H1 (cell line): ENCODE measurements at regions not wholly inside any gene's neighbourhood (a gene's known extent, or its start where the extent isn't known, plus 50 kb on each side); places are given as distances from the start of the nearest gene placed in this dataset.

Source experiments
- CTCF ChIA-PET: fragments of 300-600 bp; sonication (Branson Sonifier 250); formaldehyde crosslinking; loops from one replicate; lab custom pipeline; 2021; ENCODE audit not compliant: partially characterized antibody; lab: Charles Lee
- POLR2A ChIA-PET: fragments of 300-600 bp; sonication (Branson Sonifier 250); formaldehyde crosslinking; loops from one replicate; lab custom pipeline; 2021; ENCODE audit warnings: inconsistent platforms; ENCODE audit not compliant: partially characterized antibody; lab: Charles Lee
- DNase-seq, 2 experiments: peaks; one replicate each; pipeline versions ENCODE4 v3.0.0 to v3.0.0-alpha.2; 2010 to 2022; ENCODE audit warnings: low spot score in 2 of 2, low read depth in 1 of 2, mixed read lengths in 1 of 2
- FAIRE-seq: peaks from 2 replicates; lab custom pipeline; 2011; peaks lifted over from hg19 to GRCh38; lab: Jason Lieb, UNC
- H2AFZ ChIP-seq: 2 replicates; pipeline ENCODE4 v1.8.1; 2012; ENCODE audit warnings: low read length, inconsistent platforms
- H2AK5ac ChIP-seq: 2 replicates; pipeline ENCODE4 v1.6.1; 2013; ENCODE audit warnings: low read depth, low read length
- H2BK120ac ChIP-seq: replicated peaks from 2 replicates; pipeline ENCODE3; 2013; ENCODE audit warnings: low read depth, low read length, inconsistent platforms
- H2BK12ac ChIP-seq: 2 replicates; pipeline ENCODE4 v1.6.1; 2013; ENCODE audit warnings: low read depth, low read length
- H2BK15ac ChIP-seq: 2 replicates; pipeline ENCODE4 v1.6.1; 2013; ENCODE audit warnings: low read length
- H2BK20ac ChIP-seq: 2 replicates; pipeline ENCODE4 v1.6.1; 2013; ENCODE audit warnings: low read length
- H2BK5ac ChIP-seq: 2 replicates; pipeline ENCODE4 v1.6.1; 2013; ENCODE audit warnings: low read depth, low read length
- H3K14ac ChIP-seq: 2 replicates; pipeline ENCODE4 v1.6.1; 2013; ENCODE audit warnings: inconsistent platforms; ENCODE audit not compliant: insufficient read length
- H3K18ac ChIP-seq: 2 replicates; pipeline ENCODE4 v1.6.1; 2013; ENCODE audit warnings: low read length; ENCODE audit errors: extremely low read depth
- H3K23ac ChIP-seq: 2 replicates; pipeline ENCODE4 v1.6.1; 2013; ENCODE audit warnings: inconsistent platforms; ENCODE audit not compliant: insufficient read length
- H3K23me2 ChIP-seq: 2 replicates; pipeline ENCODE4 v1.6.1; 2013; ENCODE audit warnings: low read depth, low read length
- H3K27ac ChIP-seq: 2 replicates; pipeline ENCODE4 v1.6.1; 2011; ENCODE audit warnings: low read depth, low read length, inconsistent platforms
- H3K27me3 ChIP-seq, 4 experiments: replicated peaks in 1 of 4; 1 replicate in 1 of 4; 2 replicates in 3 of 4; pipeline versions ENCODE4 v1.6.1 to v1.8.1; 2011 to 2013; ENCODE audit warnings: low read length in 3 of 4, mild to moderate bottlenecking in 3 of 4, inconsistent platforms in 2 of 4, mixed read lengths in 2 of 4, moderate library complexity in 1 of 4; ENCODE audit not compliant: control insufficient read depth in 3 of 4, insufficient read depth in 3 of 4; ENCODE audit errors: extremely low read depth in 1 of 4
- H3K36me3 ChIP-seq, 4 experiments: 2 replicates each; pipeline versions ENCODE4 v1.6.1 to v1.8.1; 2011 to 2013; ENCODE audit warnings: mild to moderate bottlenecking in 4 of 4, low read length in 3 of 4, moderate library complexity in 2 of 4, control low read depth in 1 of 4, inconsistent platforms in 1 of 4; ENCODE audit not compliant: insufficient read depth in 4 of 4, control insufficient read depth in 2 of 4
- H3K4ac ChIP-seq: replicated peaks from 2 replicates; pipeline ENCODE3; 2013; ENCODE audit warnings: low read length, low read depth, mixed read lengths, inconsistent platforms; ENCODE audit not compliant: insufficient read length
- H3K4me1 ChIP-seq, 4 experiments: replicated peaks in 1 of 4; 1 replicate in 1 of 4; 2 replicates in 3 of 4; pipeline versions ENCODE4 v1.6.1 to v1.8.1; 2011 to 2013; ENCODE audit warnings: low read length in 3 of 4, inconsistent platforms in 2 of 4, mixed read lengths in 1 of 4; ENCODE audit not compliant: insufficient read depth in 4 of 4, control insufficient read depth in 3 of 4
- H3K4me2 ChIP-seq, 2 experiments: 2 replicates each; pipeline versions ENCODE4 v1.6.1 to v1.8.1; 2011 to 2013; ENCODE audit warnings: low read depth in 2 of 2, low read length in 2 of 2, control low read depth in 1 of 2, inconsistent platforms in 1 of 2, mild to moderate bottlenecking in 1 of 2; ENCODE audit not compliant: insufficient read depth in 1 of 2
- H3K4me3 ChIP-seq, 4 experiments: fragments of 200-600, 300-600 bp in 1 of 4; sonication (generic), shearing (Covaris generic), sonication (Bioruptor Twin) in 1 of 4; 2 replicates each; pipeline versions ENCODE4 v1.5.1 to v1.8.1; 2011 to 2016; ENCODE audit warnings: low read length in 4 of 4, low read depth in 3 of 4, control low read depth in 2 of 4, inconsistent platforms in 2 of 4, mild to moderate bottlenecking in 2 of 4, mixed read lengths in 1 of 4, moderate library complexity in 1 of 4; ENCODE audit not compliant: insufficient read depth in 2 of 4; ENCODE audit errors: extremely low read depth in 1 of 4
- H3K56ac ChIP-seq: replicated peaks from 2 replicates; pipeline ENCODE3; 2013; ENCODE audit warnings: low read depth, mild to moderate bottlenecking, mixed read lengths, low read length, inconsistent platforms; ENCODE audit not compliant: insufficient read length
- H3K79me1 ChIP-seq: 2 replicates; pipeline ENCODE4 v1.6.1; 2013; ENCODE audit warnings: low read depth, low read length, control low read depth
- H3K79me2 ChIP-seq, 2 experiments: 2 replicates each; pipeline versions ENCODE4 v1.6.1 to v1.8.1; 2012 to 2013; ENCODE audit warnings: low read length in 2 of 2, mild to moderate bottlenecking in 2 of 2, inconsistent platforms in 1 of 2; ENCODE audit not compliant: insufficient read depth in 2 of 2, control insufficient read depth in 1 of 2
- H3K9ac ChIP-seq, 4 experiments: replicated peaks in 1 of 4; 1 replicate in 1 of 4; 2 replicates in 3 of 4; pipeline versions ENCODE4 v1.6.1 to v1.8.1; 2011 to 2013; ENCODE audit warnings: low read depth in 3 of 4, low read length in 3 of 4, control low read depth in 2 of 4, mild to moderate bottlenecking in 2 of 4, moderate library complexity in 2 of 4, inconsistent platforms in 1 of 4; ENCODE audit errors: extremely low read depth in 1 of 4
- H3K9me3 ChIP-seq, 2 experiments: 2 replicates each; pipeline versions ENCODE4 v1.6.1 to v1.8.1; 2012 to 2013; ENCODE audit warnings: mild to moderate bottlenecking in 2 of 2, moderate library complexity in 2 of 2, control low read depth in 1 of 2, inconsistent platforms in 1 of 2, low read depth in 1 of 2, low read length in 1 of 2, mixed read lengths in 1 of 2; ENCODE audit not compliant: insufficient read depth in 2 of 2
- H4K20me1 ChIP-seq, 2 experiments: replicated peaks in 1 of 2; 2 replicates each; pipeline versions ENCODE3 to v1.8.1; 2011 to 2013; ENCODE audit warnings: inconsistent platforms in 2 of 2, low read length in 2 of 2, mild to moderate bottlenecking in 1 of 2; ENCODE audit not compliant: insufficient read depth in 2 of 2, control insufficient read depth in 1 of 2
- H4K5ac ChIP-seq: 2 replicates; pipeline ENCODE4 v1.6.1; 2013; ENCODE audit warnings: low read length, low read depth, mixed read lengths, inconsistent platforms; ENCODE audit not compliant: insufficient read length
- H4K8ac ChIP-seq: 2 replicates; pipeline ENCODE4 v1.8.0; 2013; ENCODE audit warnings: mild to moderate bottlenecking, moderate library complexity, low read length, inconsistent platforms; ENCODE audit not compliant: insufficient read depth; ENCODE audit errors: extremely low read depth
- H4K91ac ChIP-seq: replicated peaks from 2 replicates; pipeline ENCODE3; 2013; ENCODE audit warnings: low read length, mixed read lengths, inconsistent platforms; ENCODE audit not compliant: insufficient read length
- SUZ12 ChIP-seq: fragments of 200-600 bp; sonication (generic); IDR thresholded peaks from 2 replicates; pipeline ENCODE4 v1.6.1; 2012; ENCODE audit warnings: mild to moderate bottlenecking, inconsistent platforms, low read length, moderate library complexity, mixed read lengths
- WGBS, 2 experiments: shearing (Covaris generic) in 1 of 2; methylation state at CpG; one replicate each; pipeline versions ENCODE4 v1.1.6 to v1.1.7; 2013 to 2015; ENCODE audit warnings: low lambda C conversion rate in 2 of 2, mixed read lengths in 2 of 2, inconsistent platforms in 1 of 2, low coverage in 1 of 2, missing lambda C conversion rate in 1 of 2; ENCODE audit not compliant: insufficient replicate concordance in 2 of 2, insufficient coverage in 1 of 2, insufficient read length in 1 of 2; ENCODE audit errors: extremely low coverage in 1 of 2, missing lambda C conversion rate in 1 of 2; 5-methylcytosine and 5-hydroxymethylcytosine counted together
- TF ChIP-seq, protein P1 (sequence below): IDR thresholded peaks from 2 replicates; pipeline ENCODE4 v1.6.1; 2012; ENCODE audit warnings: inconsistent platforms

DNA sequence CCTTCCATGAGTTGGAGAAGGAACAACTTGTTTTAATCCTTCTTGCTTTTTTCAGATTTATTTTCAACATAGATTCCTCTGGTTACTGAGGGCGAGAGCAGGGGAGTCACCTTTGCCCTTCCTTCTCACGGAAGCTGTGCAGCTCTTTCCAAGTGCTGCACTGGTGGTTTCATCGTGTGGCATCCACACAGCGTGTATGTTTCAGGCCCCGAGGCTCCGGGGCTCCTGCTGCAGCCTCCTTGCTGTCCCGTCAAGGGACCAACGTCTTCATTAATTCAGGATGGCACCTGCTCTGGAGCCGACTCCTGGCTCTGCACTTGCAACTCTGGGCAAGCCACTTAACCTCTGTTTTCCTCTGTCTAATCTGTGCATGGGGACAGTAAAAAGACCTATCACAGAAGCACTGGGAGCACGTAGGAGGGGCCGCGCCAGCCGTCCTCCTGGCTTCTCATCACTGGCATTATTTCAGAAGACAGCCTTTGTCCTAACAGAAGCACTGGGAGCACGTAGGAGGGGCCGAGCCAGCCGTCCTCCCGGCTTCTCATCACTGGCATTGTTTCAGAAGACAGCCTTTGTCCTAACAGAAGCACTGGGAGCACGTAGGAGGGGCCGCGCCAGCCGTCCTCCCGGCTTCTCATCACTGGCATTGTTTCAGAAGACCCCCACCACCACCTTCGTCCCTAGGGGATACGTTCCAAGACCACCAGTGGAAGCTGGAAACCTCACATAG lies 117.8 kb upstream of the NKX1-1 start:
- H3K9ac ChIP-seq: no peak overlapping the region
- TF ChIP-seq, protein P1, sequence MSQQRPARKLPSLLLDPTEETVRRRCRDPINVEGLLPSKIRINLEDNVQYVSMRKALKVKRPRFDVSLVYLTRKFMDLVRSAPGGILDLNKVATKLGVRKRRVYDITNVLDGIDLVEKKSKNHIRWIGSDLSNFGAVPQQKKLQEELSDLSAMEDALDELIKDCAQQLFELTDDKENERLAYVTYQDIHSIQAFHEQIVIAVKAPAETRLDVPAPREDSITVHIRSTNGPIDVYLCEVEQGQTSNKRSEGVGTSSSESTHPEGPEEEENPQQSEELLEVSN: no peak
- TF ChIP-seq SUZ12: 0 out of 2 replicates have a peak, but pooled peaks have one; percentile 7
- no peak overlapping the region for H3K4ac ChIP-seq
- H4K8ac ChIP-seq: no peak overlapping the region
- H3K23me2 ChIP-seq: no peaks in the 10 kb centered on the region
- H3K27ac ChIP-seq: no peak overlapping the region
- no peak for FAIRE-seq
- no peak overlapping the region for H2BK12ac ChIP-seq
- ChIA-PET POLR2A (no interaction called here), CTCF (interaction anchor here (0.6 to 1.5 kb wide), 4 partner anchors 11 to 176 kb away, joined by 3 to 6 read pairs (median 4); no protein-coding TSS in a partner anchor)
- no peak overlapping the region for H2BK5ac ChIP-seq
- no peak overlapping the region for H3K18ac ChIP-seq
- WGBS, 2 experiments: 84% methylated on average over 17 of the region's 24 CpGs; no CpG with 5 or more reads in 1 of the 2 experiments
- no peaks in the 10 kb centered on the region for H3K79me1 ChIP-seq
- H3K4me3 ChIP-seq: no peak overlapping the region
- no peaks in the 10 kb centered on the region for H3K36me3 ChIP-seq
- H3K79me2 ChIP-seq: no peaks in the 10 kb centered on the region
- H3K27me3 ChIP-seq: peaks cover 0 to 10% (median 3%) of the 10 kb centered on the region in 4 experiments; a peak in 3 of 7 replicates
- H4K5ac ChIP-seq: no peak overlapping the region
- no peak overlapping the region for H2BK120ac ChIP-seq
- 0 out of 7 replicates have a peak, but pooled peaks cover 0 to 2% (median 0%) of the 10 kb centered on the region in 4 experiments for H3K4me1 ChIP-seq
- no peaks in the 10 kb centered on the region for H3K9me3 ChIP-seq
- H3K56ac ChIP-seq: no peak overlapping the region
- no peak overlapping the region for H4K91ac ChIP-seq
- DNase-seq: no peak
- no peak overlapping the region for H2AFZ ChIP-seq
- H2AK5ac ChIP-seq: no peak overlapping the region
- no peak overlapping the region for H2BK20ac ChIP-seq
- no peak overlapping the region for H3K23ac ChIP-seq
- no peak overlapping the region for H3K14ac ChIP-seq
- no peak overlapping the region for H3K4me2 ChIP-seq
- H2BK15ac ChIP-seq: no peak overlapping the region
- H4K20me1 ChIP-seq: no peaks in the 10 kb centered on the region
